ENCODE measurements at regions not wholly inside any gene's neighbourhood (a gene's known extent, or its start where the extent isn't known, plus 50 kb on each side); places are given as distances from the start of the nearest gene placed in this dataset.

DNA sequence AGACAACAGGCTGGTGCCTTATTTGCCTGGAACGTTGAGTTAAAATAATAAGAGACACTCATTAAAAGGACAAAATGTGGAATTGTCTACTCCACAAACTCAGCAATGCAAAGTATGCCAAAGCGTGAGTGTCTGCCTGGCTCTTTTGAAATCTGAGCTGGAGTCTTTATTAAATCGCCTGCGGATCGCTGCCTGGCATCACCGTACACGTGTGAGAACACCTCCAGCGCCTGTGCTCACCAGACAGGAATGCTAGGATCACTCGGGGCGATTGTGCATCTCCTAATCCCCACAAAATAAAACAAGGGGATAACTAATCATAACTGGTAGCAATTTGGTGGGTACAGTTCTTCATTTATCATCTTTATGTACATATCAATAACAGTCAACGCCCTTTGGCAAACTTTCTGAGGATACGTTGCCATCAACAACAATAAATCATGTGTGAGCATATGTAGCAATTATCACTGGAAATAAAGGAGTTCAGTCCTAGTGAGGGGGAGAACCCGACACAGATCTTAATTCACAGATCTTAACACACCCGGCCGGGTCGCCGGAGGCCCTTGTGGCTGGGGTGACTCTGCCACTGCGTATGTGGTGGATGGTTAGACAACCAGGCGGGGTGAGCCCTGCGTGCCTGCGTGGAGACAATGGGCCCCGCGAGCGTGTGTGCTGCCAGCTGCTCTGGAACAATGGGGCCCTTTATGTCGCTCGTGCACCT is 284.9 kb upstream of the IRX1 start:
- TF ChIP-seq FOXM1 (IDR thresholded peaks at IDR 0.05; ENCODE audit: borderline replicate concordance) (no peak), ELF4 (IDR thresholded peaks at IDR 0.05) (no peak), FOXA1 (IDR thresholded peaks at IDR 0.05) (no peak), HDGF (IDR thresholded peaks at IDR 0.05; ENCODE audit: borderline replicate concordance) (no peak), FOXK2 (IDR thresholded peaks at IDR 0.05) (no peak), BHLHE40 (IDR thresholded peaks at IDR 0.05; ENCODE audit: borderline replicate concordance) (no peak), SP1 (IDR thresholded peaks at IDR 0.05) (no peak), L3MBTL2 (conservative IDR thresholded peaks at IDR 0.05) (no peak), LEF1 (IDR thresholded peaks at IDR 0.05; ENCODE audit: borderline replicate concordance) (no peak)
- TF ChIP-seq, protein P1, sequence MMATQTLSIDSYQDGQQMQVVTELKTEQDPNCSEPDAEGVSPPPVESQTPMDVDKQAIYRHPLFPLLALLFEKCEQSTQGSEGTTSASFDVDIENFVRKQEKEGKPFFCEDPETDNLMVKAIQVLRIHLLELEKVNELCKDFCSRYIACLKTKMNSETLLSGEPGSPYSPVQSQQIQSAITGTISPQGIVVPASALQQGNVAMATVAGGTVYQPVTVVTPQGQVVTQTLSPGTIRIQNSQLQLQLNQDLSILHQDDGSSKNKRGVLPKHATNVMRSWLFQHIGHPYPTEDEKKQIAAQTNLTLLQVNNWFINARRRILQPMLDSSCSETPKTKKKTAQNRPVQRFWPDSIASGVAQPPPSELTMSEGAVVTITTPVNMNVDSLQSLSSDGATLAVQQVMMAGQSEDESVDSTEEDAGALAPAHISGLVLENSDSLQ (IDR thresholded peaks at IDR 0.05): no peak

Data from HEK293T (cell line).